ENCODE measurements at regions not wholly inside any gene's neighbourhood (a gene's known extent, or its start where the extent isn't known, plus 50 kb on each side); places are given as distances from the start of the nearest gene placed in this dataset.

DNA sequence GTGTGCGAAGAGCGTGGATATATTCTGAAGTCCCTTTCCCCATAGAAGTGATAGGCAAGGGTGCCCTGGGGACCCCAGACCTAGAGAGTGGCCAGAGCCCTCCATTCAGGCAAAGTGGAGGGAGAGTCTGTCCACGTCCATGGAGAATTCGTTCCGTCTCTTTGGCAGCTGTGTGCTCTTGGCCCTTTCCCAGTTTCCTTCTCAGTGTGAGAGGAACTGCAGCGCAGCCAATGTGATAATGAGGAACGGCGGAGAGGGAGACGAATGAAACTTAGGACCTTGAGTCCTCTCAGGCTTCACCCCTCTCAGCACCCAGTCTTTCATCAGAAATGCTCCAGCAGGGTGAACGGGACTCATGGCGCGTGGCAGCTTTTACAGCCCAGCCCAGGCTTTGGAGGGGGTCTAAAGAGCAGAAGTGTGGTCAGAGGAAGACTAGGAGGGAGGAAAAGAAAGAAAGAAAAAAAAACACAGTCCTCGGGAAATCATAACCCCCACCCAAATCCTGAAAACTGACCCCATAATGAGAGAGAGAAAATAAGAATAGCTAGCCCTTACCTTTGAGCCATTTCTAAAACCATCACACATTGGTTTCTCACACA is 95.0 kb upstream of the RIOK3 start:
- TF ChIP-seq, protein P1, sequence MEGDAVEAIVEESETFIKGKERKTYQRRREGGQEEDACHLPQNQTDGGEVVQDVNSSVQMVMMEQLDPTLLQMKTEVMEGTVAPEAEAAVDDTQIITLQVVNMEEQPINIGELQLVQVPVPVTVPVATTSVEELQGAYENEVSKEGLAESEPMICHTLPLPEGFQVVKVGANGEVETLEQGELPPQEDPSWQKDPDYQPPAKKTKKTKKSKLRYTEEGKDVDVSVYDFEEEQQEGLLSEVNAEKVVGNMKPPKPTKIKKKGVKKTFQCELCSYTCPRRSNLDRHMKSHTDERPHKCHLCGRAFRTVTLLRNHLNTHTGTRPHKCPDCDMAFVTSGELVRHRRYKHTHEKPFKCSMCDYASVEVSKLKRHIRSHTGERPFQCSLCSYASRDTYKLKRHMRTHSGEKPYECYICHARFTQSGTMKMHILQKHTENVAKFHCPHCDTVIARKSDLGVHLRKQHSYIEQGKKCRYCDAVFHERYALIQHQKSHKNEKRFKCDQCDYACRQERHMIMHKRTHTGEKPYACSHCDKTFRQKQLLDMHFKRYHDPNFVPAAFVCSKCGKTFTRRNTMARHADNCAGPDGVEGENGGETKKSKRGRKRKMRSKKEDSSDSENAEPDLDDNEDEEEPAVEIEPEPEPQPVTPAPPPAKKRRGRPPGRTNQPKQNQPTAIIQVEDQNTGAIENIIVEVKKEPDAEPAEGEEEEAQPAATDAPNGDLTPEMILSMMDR (IDR thresholded peaks at IDR 0.05), result no peak
- no peak for TF ChIP-seq POLR2A (IDR thresholded peaks at IDR 0.05)
